ENCODE measurements at regions not wholly inside any gene's neighbourhood (a gene's known extent, or its start where the extent isn't known, plus 50 kb on each side); places are given as distances from the start of the nearest gene placed in this dataset.
"Not testable (repeated sequence)": the region's sequence is repeated elsewhere in the genome, so short reads cannot be mapped to it uniquely, and the experiment has no call there.

GRCh38 chr12:90619943-90620342 lies 335.0 kb downstream of the CCER1 start:
- DNase-seq (ENCODE audit: low read depth in 4 of 4, low spot score in 2 of 4): no peak

- no peak for DNase-seq (ENCODE audit: low read depth in 4 of 4, low spot score in 2 of 4)
Measured at GRCh38 chr12:90618586-90618985, 336.4 kb downstream of the CCER1 start.

GRCh38 chr12:90611891-90612290 lies 343.1 kb downstream of the CCER1 start:
- DNase-seq (ENCODE audit: low read depth in 4 of 4, low spot score in 2 of 4): no peak

GRCh38 chr12:90611048-90611447 lies 343.9 kb downstream of the CCER1 start:
- DNase-seq (ENCODE audit: low read depth in 4 of 4, low spot score in 2 of 4): no peak

- DNase-seq (ENCODE audit: low read depth in 4 of 4, low spot score in 2 of 4): no peak
Measured at GRCh38 chr12:90593596-90594295, 361.2 kb downstream of the CCER1 start.

- no peak for DNase-seq (ENCODE audit: low read depth in 4 of 4, low spot score in 2 of 4)
Measured at GRCh38 chr12:90589956-90590355, 365.0 kb downstream of the CCER1 start.

- DNase-seq (ENCODE audit: low read depth in 4 of 4, low spot score in 2 of 4): no peak
Measured at GRCh38 chr12:90585640-90586304, 369.2 kb downstream of the CCER1 start.

GRCh38 chr12:90576707-90577106 lies 378.3 kb downstream of the CCER1 start:
- no peak for DNase-seq (ENCODE audit: low read depth in 4 of 4, low spot score in 2 of 4)

- no peak for DNase-seq (ENCODE audit: low read depth in 4 of 4, low spot score in 2 of 4)
Measured at GRCh38 chr12:90575995-90576394, 379.0 kb downstream of the CCER1 start.

GRCh38 chr12:90574676-90575075 lies 380.3 kb downstream of the CCER1 start:
- no peak for DNase-seq (ENCODE audit: low read depth in 4 of 4, low spot score in 2 of 4)

- DNase-seq (ENCODE audit: low read depth in 4 of 4, low spot score in 2 of 4): no peak
Measured at GRCh38 chr12:90572778-90573177, 382.2 kb downstream of the CCER1 start.

- DNase-seq (ENCODE audit: low read depth in 4 of 4, low spot score in 2 of 4): no peak
Measured at GRCh38 chr12:90569685-90570084, 385.3 kb downstream of the CCER1 start.

GRCh38 chr12:90562671-90563070 lies 392.3 kb downstream of the CCER1 start:
- DNase-seq (ENCODE audit: low read depth in 4 of 4, low spot score in 2 of 4): no peak

- DNase-seq (ENCODE audit: low read depth in 4 of 4, low spot score in 2 of 4): no peak
Measured at GRCh38 chr12:90548595-90548994, 406.4 kb downstream of the CCER1 start.

GRCh38 chr12:90546511-90546910 lies 408.5 kb downstream of the CCER1 start:
- no peak for DNase-seq (ENCODE audit: low read depth in 4 of 4, low spot score in 2 of 4)

- DNase-seq (ENCODE audit: low read depth in 4 of 4, low spot score in 2 of 4): no peak
Measured at GRCh38 chr12:90543841-90544240, 411.1 kb downstream of the CCER1 start.

- DNase-seq (ENCODE audit: low read depth in 4 of 4, low spot score in 2 of 4): no peak
Measured at GRCh38 chr12:90543374-90543773, 411.6 kb downstream of the CCER1 start.

- DNase-seq (ENCODE audit: low read depth in 4 of 4, low spot score in 2 of 4): not testable (repeated sequence)
Measured at GRCh38 chr12:90542852-90543251, 412.1 kb downstream of the CCER1 start.

- not testable (repeated sequence) for DNase-seq (ENCODE audit: low read depth in 4 of 4, low spot score in 2 of 4)
Measured at GRCh38 chr12:90533828-90534227, 421.1 kb downstream of the CCER1 start.

GRCh38 chr12:90520002-90520734 lies 434.8 kb downstream of the CCER1 start:
- DNase-seq (ENCODE audit: low read depth in 4 of 4, low spot score in 2 of 4): no peak

GRCh38 chr12:90519285-90519684 lies 435.7 kb downstream of the CCER1 start:
- DNase-seq (ENCODE audit: low read depth in 4 of 4, low spot score in 2 of 4): no peak

All from left renal cortex interstitium (tissue), 4 donors.